GM12878 (cell line): ENCODE measurements at regions not wholly inside any gene's neighbourhood (a gene's known extent, or its start where the extent isn't known, plus 50 kb on each side); places are given as distances from the start of the nearest gene placed in this dataset.

Experiments used
- CHD4 ChIP-seq: fragments of 200-600 bp; sonication (generic); IDR thresholded peaks from 2 replicates; pipeline ENCODE4 v1.6.1; 2016; ENCODE audit warnings: mild to moderate bottlenecking
- CTCF ChIP-seq, 3 experiments: IDR thresholded peaks in 2 of 3; conservative IDR thresholded peaks in 1 of 3; 2 replicates each; pipeline ENCODE4 v1.5.1; 2011; ENCODE audit warnings: low read depth in 3 of 3, low read length in 3 of 3, mild to moderate bottlenecking in 3 of 3, control low read depth in 2 of 3, moderate library complexity in 2 of 3, inconsistent platforms in 1 of 3, mixed read lengths in 1 of 3; ENCODE audit not compliant: control insufficient read depth in 2 of 3, insufficient read depth in 1 of 3; ENCODE audit errors: extremely low read depth in 1 of 3
- POLR2A ChIP-seq: IDR thresholded peaks from 2 replicates; pipeline ENCODE4 v1.6.1; 2011; ENCODE audit warnings: low read depth, mild to moderate bottlenecking, low read length
- RAD21 ChIP-seq: IDR thresholded peaks from 2 replicates; pipeline ENCODE4 v1.6.1; 2011; ENCODE audit warnings: mild to moderate bottlenecking, low read depth, low read length, moderate library complexity; ENCODE audit not compliant: insufficient read depth
- SIN3A ChIP-seq: IDR thresholded peaks from 2 replicates; pipeline ENCODE4 v1.6.1; 2012; ENCODE audit warnings: low read depth, low read length, improper control_type of control experiment
- YY1 ChIP-seq: IDR thresholded peaks from 2 replicates; pipeline ENCODE4 v1.6.1; 2011; ENCODE audit warnings: low read depth, mild to moderate bottlenecking, low read length

GRCh38 chr14:76701981-76702380, 59.3 kb upstream of the VASH1 start:
- TF ChIP-seq CTCF (IDR thresholded peaks at IDR 0.05 in 2 of 3, conservative IDR thresholded peaks at IDR 0.05 in 1 of 3; ENCODE audit: control insufficient read depth in 2 of 3, extremely low read depth in 1 of 3, insufficient read depth in 1 of 3, low read depth in 3 of 3, low read length in 3 of 3) (no peak), CHD4 (no peak), YY1 (no peak), POLR2A (no peak), SIN3A (no peak), RAD21 (no peak)
